ENCODE measurements at regions not wholly inside any gene's neighbourhood (a gene's known extent, or its start where the extent isn't known, plus 50 kb on each side); places are given as distances from the start of the nearest gene placed in this dataset.

DNA sequence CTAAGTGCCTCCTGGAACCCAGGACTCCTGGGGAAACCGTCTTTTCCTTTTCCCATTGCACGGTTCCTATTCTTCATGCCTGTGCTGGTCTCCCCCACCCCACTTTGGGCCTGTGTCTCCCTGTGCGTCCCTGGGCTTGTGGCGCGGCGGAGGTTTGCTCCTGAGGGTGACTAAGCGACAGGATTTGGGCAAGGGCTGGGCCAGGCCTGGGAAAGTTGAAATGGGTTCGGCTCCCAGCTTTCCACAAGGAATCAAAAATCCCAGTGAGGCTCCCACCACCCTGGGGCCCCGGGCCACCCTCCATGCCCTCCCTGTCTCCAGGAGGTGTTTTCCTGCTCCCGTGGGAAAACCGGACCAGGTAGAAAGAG, 197.6 kb downstream of the NDUFA10 start:
- H3K4me3 ChIP-seq (ENCODE audit: low read depth, low read length) = no peak overlapping the region
- in situ Hi-C loops (cut with HindIII; ENCODE audit: low sequenced_read_pairs) = no loop called here
- TF ChIP-seq, protein P1, sequence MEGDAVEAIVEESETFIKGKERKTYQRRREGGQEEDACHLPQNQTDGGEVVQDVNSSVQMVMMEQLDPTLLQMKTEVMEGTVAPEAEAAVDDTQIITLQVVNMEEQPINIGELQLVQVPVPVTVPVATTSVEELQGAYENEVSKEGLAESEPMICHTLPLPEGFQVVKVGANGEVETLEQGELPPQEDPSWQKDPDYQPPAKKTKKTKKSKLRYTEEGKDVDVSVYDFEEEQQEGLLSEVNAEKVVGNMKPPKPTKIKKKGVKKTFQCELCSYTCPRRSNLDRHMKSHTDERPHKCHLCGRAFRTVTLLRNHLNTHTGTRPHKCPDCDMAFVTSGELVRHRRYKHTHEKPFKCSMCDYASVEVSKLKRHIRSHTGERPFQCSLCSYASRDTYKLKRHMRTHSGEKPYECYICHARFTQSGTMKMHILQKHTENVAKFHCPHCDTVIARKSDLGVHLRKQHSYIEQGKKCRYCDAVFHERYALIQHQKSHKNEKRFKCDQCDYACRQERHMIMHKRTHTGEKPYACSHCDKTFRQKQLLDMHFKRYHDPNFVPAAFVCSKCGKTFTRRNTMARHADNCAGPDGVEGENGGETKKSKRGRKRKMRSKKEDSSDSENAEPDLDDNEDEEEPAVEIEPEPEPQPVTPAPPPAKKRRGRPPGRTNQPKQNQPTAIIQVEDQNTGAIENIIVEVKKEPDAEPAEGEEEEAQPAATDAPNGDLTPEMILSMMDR (IDR thresholded peaks at IDR 0.05; ENCODE audit: low read depth, low read length, missing control alignments) = no peak
- DNase-seq (ENCODE audit: low read depth) = no peak

DNA sequence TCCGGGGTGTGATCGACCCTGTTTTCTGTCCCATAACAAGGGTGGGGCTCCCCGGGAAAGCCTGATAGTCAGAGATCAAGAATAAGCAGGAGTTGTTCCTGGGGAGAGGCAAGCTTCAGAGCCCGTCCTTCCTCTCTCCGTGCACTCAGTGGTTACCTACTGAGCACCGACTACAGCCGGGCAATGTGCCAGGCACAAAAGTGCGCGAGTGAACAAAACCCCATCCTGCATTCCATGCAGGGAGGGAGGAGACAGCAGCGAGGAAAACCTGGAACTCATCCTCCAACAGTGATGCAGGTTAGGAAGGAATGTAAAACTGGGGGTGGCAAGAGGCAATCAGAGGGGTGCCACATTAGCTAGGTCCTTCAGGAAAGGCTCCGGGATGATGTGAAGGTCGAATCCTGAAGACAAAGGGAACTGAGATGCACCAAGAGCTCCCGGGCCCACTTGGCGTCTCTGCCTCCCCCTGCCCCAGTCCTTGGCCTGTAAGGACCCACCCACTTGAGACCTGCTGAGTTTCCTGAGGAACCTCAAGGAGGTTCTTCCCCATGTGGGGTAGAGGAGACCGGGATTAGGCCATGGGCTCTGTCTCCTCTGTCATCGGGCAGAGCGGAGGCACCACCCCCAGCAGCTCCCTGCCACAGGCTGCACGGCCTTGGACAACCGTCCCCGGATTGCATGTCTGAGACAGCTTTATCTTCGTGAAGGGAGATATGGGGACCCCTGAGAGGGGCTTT, 198.2 kb downstream of the NDUFA10 start:
- no peak overlapping the region for H3K4me3 ChIP-seq (ENCODE audit: low read depth, low read length)
- TF ChIP-seq, protein P1 (IDR thresholded peaks at IDR 0.05; ENCODE audit: low read depth, low read length, missing control alignments) = no peak
- in situ Hi-C loops (cut with HindIII; ENCODE audit: low sequenced_read_pairs) = no loop called here
- no peak for DNase-seq (ENCODE audit: low read depth)

DNA sequence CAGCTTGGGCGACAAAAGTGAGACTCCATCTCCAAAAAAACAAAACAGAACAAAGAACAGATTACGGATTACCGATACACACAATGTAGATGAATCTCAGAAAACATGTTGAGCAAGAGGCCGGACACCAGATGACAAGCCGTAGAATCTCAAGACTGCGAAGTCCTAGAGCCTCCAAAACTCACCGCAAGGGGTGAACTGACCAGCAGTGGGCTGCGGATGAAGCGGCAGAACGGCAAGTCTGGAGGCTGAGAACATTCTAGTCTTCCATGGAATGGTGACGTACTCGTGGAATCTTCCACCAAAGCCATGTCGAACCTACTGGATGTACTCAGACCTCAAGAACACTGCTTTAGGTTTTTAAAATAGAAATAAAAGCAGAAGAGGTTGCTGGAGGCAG, 198.8 kb downstream of the NDUFA10 start:
- in situ Hi-C loops (cut with HindIII; ENCODE audit: low sequenced_read_pairs) = no loop called here
- TF ChIP-seq, protein P1 (IDR thresholded peaks at IDR 0.05; ENCODE audit: low read depth, low read length, missing control alignments) = no peak
- no peak for DNase-seq (ENCODE audit: low read depth)
- H3K4me3 ChIP-seq (ENCODE audit: low read depth, low read length) = no peak overlapping the region

DNA sequence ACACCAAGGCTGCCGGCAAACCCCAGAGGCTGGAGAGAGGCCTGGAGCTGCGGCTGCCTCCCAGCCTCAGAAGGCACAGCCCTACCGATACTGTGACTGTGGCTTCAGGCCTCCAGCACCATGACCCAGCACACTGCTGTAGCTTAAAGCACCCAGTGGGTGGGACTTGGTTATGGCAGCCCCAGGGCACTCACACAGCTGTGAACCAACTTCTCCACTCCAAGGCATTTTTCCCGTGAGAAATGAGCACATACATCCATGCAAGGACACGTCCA, 199.5 kb downstream of the NDUFA10 start:
- no peak for DNase-seq (ENCODE audit: low read depth)
- no peak overlapping the region for H3K4me3 ChIP-seq (ENCODE audit: low read depth, low read length)
- in situ Hi-C loops (cut with HindIII; ENCODE audit: low sequenced_read_pairs) = no loop called here

DNA sequence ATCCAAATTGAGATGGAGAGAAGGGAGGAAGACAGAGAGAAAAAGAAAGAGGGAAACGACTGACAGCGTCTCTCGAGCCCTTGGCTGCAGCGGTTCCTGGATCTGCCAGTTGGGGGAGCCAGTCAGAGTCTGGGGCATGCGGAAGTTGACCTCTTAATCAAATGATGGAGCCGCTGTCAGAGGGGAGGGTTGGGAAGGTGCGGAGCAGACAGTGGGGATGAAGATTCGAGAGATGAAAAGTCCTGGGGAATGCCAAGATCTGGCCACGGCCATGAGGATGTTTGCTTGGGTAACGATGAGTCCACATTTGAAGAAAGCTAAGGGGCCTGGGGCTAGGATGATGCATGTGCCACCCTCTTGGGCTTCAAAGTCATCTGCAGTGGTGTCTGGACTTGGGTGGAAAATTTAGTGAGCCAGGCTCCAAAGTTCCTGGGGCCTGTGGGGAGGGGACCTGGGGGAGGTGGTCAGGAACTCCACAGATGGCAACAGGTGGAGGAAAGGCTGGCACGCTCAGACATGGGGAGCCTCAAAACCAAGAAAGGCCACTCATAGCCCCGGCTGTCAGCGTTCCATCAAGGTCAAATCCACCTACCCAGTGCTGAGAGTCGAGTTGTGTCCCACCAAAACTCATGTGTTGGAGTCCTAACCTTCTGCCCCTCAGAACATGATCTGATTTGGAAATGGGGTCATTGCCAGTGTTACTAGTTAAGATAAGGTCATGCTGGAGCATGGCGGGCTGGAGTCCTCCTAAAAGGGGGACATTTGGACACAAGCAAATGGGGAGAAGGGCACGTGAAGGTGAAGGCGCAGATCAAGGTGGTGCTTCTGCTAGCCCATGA, 200.1 kb downstream of the NDUFA10 start:
- no peak overlapping the region for H3K4me3 ChIP-seq (ENCODE audit: low read depth, low read length)
- TF ChIP-seq, protein P1 (IDR thresholded peaks at IDR 0.05; ENCODE audit: low read depth, low read length, missing control alignments) = no peak
- in situ Hi-C loops (cut with HindIII; ENCODE audit: low sequenced_read_pairs) = no loop called here
- DNase-seq (ENCODE audit: low read depth) = no peak

More for the DNA sequence above, 199.5 kb downstream of the NDUFA10 start:
- TF ChIP-seq, protein P1 (IDR thresholded peaks at IDR 0.05; ENCODE audit: low read depth, low read length, missing control alignments) = no peak

DNA sequence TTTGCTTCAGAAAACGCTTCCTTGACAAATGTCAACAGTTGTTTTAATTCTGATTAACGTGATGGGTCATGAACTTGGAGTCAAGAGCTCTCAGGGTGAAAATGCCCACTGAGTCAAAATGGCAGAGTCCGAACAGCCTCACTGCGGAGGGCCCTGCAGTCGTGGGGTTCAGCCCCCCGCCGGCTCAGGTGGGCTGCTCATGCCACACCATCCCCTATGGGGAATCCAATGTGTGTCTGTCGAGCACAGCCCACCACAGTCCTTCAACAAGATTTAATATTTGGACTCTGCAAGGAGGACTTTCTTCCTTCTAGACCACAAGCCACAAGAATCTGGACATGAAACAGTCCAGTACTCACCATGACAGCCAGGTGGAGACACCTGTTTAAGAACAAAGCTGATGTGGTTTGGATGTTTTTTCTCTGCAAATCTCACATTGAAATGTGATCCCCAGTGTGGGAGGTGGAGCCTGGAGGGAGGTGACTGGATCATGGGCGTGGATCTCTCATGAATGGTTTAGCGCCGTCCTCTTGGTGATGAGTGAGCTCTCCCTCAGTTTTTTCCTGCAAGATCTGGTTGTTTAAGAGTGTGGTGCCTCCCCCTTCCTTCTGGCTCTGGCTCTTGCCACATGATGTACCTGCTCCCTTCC, 201.0 kb downstream of the NDUFA10 start:
- no peak overlapping the region for H3K4me3 ChIP-seq (ENCODE audit: low read depth, low read length)
- TF ChIP-seq, protein P1 (IDR thresholded peaks at IDR 0.05; ENCODE audit: low read depth, low read length, missing control alignments) = no peak
- in situ Hi-C loops (cut with HindIII; ENCODE audit: low sequenced_read_pairs) = no loop called here
- DNase-seq (ENCODE audit: low read depth) = no peak
